AG10803 (cell line): ENCODE measurements at regions not wholly inside any gene's neighbourhood (a gene's known extent, or its start where the extent isn't known, plus 50 kb on each side); places are given as distances from the start of the nearest gene placed in this dataset.

Source experiments
- DNase-seq: peaks from one replicate; pipeline ENCODE4 v3.0.0; 2010; ENCODE audit warnings: low read depth
- H3K4me3 ChIP-seq: 2 replicates; pipeline ENCODE4 v1.5.1; 2011; ENCODE audit warnings: mild to moderate bottlenecking, low read length, control low read depth
- TF ChIP-seq, protein P1 (sequence below): conservative IDR thresholded peaks from 2 replicates; pipeline ENCODE4 v1.5.1; 2011; ENCODE audit warnings: mild to moderate bottlenecking, low read length, control low read depth, inconsistent platforms

DNA sequence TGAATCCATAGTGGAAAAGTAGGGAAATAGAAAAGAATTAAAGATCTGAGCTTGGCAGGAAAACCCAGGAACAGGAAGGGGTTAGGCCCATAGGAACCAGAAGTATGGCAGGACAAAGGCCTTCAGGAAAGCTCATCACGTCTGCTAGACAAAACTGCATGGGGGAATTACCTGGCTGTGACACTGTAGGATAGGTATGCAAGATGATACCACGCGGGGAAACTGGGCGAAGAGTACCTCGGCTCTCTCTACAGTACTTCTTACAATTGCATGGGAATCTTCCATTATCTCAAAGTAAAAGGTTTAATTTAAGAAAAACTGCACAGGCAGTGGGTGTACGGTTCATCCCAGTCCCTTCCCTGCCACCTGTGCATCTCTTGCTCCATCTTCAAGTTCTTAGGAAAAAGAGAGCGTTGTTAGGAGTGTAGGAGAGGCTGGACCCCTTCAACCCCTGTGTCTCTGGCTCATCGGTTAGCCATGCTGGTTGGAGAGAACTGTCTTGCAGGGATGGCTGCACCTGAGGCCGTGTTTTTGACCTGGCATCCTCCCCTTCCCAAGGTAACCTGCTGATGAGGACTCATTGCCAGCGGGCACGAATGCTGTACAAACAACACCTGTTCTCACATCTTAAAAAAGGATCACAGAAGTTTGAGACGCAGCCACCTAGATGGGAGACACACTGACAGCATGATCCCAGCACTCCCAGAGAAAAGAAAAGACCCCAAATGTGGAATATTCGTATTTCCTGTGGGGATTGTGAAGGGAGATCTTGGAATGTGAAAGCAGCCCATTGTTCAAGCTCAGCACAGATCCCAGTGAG lies 120.5 kb upstream of the COPS8 start:
- no peak overlapping the region for H3K4me3 ChIP-seq
- TF ChIP-seq, protein P1, sequence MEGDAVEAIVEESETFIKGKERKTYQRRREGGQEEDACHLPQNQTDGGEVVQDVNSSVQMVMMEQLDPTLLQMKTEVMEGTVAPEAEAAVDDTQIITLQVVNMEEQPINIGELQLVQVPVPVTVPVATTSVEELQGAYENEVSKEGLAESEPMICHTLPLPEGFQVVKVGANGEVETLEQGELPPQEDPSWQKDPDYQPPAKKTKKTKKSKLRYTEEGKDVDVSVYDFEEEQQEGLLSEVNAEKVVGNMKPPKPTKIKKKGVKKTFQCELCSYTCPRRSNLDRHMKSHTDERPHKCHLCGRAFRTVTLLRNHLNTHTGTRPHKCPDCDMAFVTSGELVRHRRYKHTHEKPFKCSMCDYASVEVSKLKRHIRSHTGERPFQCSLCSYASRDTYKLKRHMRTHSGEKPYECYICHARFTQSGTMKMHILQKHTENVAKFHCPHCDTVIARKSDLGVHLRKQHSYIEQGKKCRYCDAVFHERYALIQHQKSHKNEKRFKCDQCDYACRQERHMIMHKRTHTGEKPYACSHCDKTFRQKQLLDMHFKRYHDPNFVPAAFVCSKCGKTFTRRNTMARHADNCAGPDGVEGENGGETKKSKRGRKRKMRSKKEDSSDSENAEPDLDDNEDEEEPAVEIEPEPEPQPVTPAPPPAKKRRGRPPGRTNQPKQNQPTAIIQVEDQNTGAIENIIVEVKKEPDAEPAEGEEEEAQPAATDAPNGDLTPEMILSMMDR, result no peak
- DNase-seq, result no peak

GRCh38 chr2:236965841-236966096 lies 119.9 kb upstream of the COPS8 start:
- DNase-seq, result no peak
- H3K4me3 ChIP-seq, result no peak overlapping the region
- TF ChIP-seq, protein P1, result no peak

- DNase-seq, result no peak
- TF ChIP-seq, protein P1, result no peak
- H3K4me3 ChIP-seq, result no peak overlapping the region
These were observed 118.2 kb upstream of the COPS8 start for GRCh38 chr2:236967499-236967783.

DNA sequence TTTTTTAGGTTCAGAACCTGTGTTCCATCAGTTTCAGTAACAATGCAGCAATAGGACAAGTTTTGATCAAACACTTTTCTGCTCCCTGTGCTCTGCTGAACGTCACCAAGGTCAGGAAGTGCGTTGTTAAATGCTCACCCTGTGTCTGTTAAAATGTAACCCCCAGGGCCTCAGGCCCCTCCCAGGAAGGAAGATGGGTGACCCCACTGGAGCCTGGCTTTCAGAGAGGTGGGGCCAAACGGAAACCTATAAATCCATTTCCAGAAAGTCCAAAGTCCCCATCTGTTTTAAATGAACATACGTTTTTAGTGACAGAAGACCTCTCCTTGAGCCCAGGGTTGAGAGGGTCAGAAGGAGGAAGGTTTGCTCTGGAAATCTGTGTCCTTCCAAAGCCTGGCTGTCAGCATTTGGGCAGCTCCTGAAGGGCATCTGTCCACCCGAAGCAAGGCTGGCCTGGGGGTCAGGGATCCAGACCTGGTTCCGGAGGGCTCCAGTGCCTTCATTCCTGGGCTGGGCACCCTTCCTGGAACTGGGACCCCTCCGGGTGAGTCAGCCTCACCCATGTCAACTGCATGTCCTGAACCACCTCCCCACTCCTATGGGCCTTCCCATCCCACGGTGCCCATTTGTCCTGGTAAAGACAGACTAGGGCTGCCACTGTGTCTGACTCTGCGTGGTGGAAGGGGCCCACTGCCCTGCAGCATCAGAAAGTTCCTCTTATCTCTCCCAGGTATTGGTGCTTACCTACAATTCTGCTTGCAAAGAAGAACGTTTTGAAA lies 117.4 kb upstream of the COPS8 start:
- no peak overlapping the region for H3K4me3 ChIP-seq
- TF ChIP-seq, protein P1, result no peak
- DNase-seq, result no peak

GRCh38 chr2:236968880-236969534 lies 116.7 kb upstream of the COPS8 start:
- H3K4me3 ChIP-seq, result no peak overlapping the region
- TF ChIP-seq, protein P1, result no peak
- no peak for DNase-seq

- H3K4me3 ChIP-seq, result no peak overlapping the region
- DNase-seq, result no peak
- TF ChIP-seq, protein P1, result no peak
These were observed 115.7 kb upstream of the COPS8 start for GRCh38 chr2:236969767-236970655.
